ENCODE measurements at regions not wholly inside any gene's neighbourhood (a gene's known extent, or its start where the extent isn't known, plus 50 kb on each side); places are given as distances from the start of the nearest gene placed in this dataset.

- no peak for DNase-seq (ENCODE audit: extremely low read depth, low read depth)
- TF ChIP-seq CTCF (IDR thresholded peaks at IDR 0.05; ENCODE audit: low read depth, low read length), result no peak
These were observed 156.8 kb upstream of the HS3ST1 start for GRCh38 chr4:11585506-11585905.

GRCh38 chr4:11568511-11568910, 139.8 kb upstream of the HS3ST1 start:
- TF ChIP-seq CTCF (IDR thresholded peaks at IDR 0.05; ENCODE audit: low read depth, low read length), result no peak
- no peak for DNase-seq (ENCODE audit: extremely low read depth, low read depth)

GRCh38 chr4:11566444-11567022, 137.8 kb upstream of the HS3ST1 start:
- no peak for TF ChIP-seq CTCF (IDR thresholded peaks at IDR 0.05; ENCODE audit: low read depth, low read length)
- no peak for DNase-seq (ENCODE audit: extremely low read depth, low read depth)

- DNase-seq (ENCODE audit: extremely low read depth, low read depth), result no peak
- no peak for TF ChIP-seq CTCF (IDR thresholded peaks at IDR 0.05; ENCODE audit: low read depth, low read length)
These were observed 137.2 kb upstream of the HS3ST1 start for GRCh38 chr4:11565899-11566298.

GRCh38 chr4:11565213-11565612, 136.5 kb upstream of the HS3ST1 start:
- no peak for TF ChIP-seq CTCF (IDR thresholded peaks at IDR 0.05; ENCODE audit: low read depth, low read length)
- DNase-seq (ENCODE audit: extremely low read depth, low read depth), result no peak

GRCh38 chr4:11564021-11564420, 135.3 kb upstream of the HS3ST1 start:
- no peak for DNase-seq (ENCODE audit: extremely low read depth, low read depth)
- TF ChIP-seq CTCF (IDR thresholded peaks at IDR 0.05; ENCODE audit: low read depth, low read length), result no peak

GRCh38 chr4:11549525-11549924, 120.8 kb upstream of the HS3ST1 start:
- DNase-seq (ENCODE audit: extremely low read depth, low read depth), result no peak
- no peak for TF ChIP-seq CTCF (IDR thresholded peaks at IDR 0.05; ENCODE audit: low read depth, low read length)
